DOHH2 (cell line): ENCODE measurements at regions not wholly inside any gene's neighbourhood (a gene's known extent, or its start where the extent isn't known, plus 50 kb on each side); places are given as distances from the start of the nearest gene placed in this dataset.

Experiments
- H3F3A ChIP-seq: fragments of 200-600 bp; sonication (generic), shearing (Covaris generic); 2 replicates; pipeline ENCODE4 v1.6.0; 2016; ENCODE audit warnings: antibody characterized with exemption, mild to moderate bottlenecking; ENCODE audit not compliant: control insufficient read depth, insufficient read depth
- H3K27ac ChIP-seq: fragments of 200-600 bp; sonication (generic); 2 replicates; pipeline ENCODE4 v1.5.1; 2014; ENCODE audit warnings: low read depth, mild to moderate bottlenecking, low read length, moderate library complexity
- H3K27me3 ChIP-seq: fragments of 200-600 bp; sonication (generic); 2 replicates; pipeline ENCODE4 v1.6.1; 2014; ENCODE audit warnings: mild to moderate bottlenecking, low read length, mixed read lengths; ENCODE audit not compliant: control insufficient read depth
- H3K36me3 ChIP-seq: fragments of 200-600 bp; sonication (generic); 2 replicates; pipeline ENCODE4 v1.6.1; 2014; ENCODE audit warnings: mild to moderate bottlenecking, low read length, moderate library complexity, mixed read lengths; ENCODE audit not compliant: control insufficient read depth
- H3K4me1 ChIP-seq: fragments of 200-600 bp; sonication (generic); 2 replicates; pipeline ENCODE4 v1.6.1; 2014; ENCODE audit warnings: mild to moderate bottlenecking, low read length, mixed read lengths; ENCODE audit not compliant: control insufficient read depth
- H3K4me2 ChIP-seq: fragments of 200-600 bp; sonication (generic); 2 replicates; pipeline ENCODE4 v1.6.0; 2014; ENCODE audit warnings: mild to moderate bottlenecking, low read length, moderate library complexity
- H3K4me3 ChIP-seq: fragments of 200-600 bp; sonication (generic); 2 replicates; pipeline ENCODE4 v1.5.1; 2014; ENCODE audit warnings: mild to moderate bottlenecking, low read length, mixed read lengths
- H3K79me2 ChIP-seq: fragments of 200-600 bp; sonication (generic); 2 replicates; pipeline ENCODE4 v1.6.1; 2014; ENCODE audit warnings: mild to moderate bottlenecking, low read length, mixed read lengths; ENCODE audit not compliant: control insufficient read depth
- H3K9me2 ChIP-seq: fragments of 200-600 bp; sonication (generic); replicated peaks from 2 replicates; pipeline ENCODE4 v1.6.1; 2014; ENCODE audit warnings: mild to moderate bottlenecking, low read length, mixed read lengths; ENCODE audit not compliant: control insufficient read depth
- H3K9me3 ChIP-seq: fragments of 200-600 bp; sonication (generic); 2 replicates; pipeline ENCODE4 v1.6.1; 2014; ENCODE audit warnings: antibody characterized with exemption, low read length, mixed read lengths; ENCODE audit not compliant: control insufficient read depth, insufficient read depth
- H4K20me1 ChIP-seq: fragments of 200-600 bp; sonication (generic); 2 replicates; pipeline ENCODE4 v1.6.0; 2014; ENCODE audit warnings: low read depth, mild to moderate bottlenecking, antibody characterized with exemption, low read length, moderate library complexity; ENCODE audit not compliant: control insufficient read depth, insufficient read depth
- CTCF ChIP-seq: fragments of 200-600 bp; sonication (generic); IDR thresholded peaks from one replicate; pipeline ENCODE4 v1.5.1; 2014; ENCODE audit warnings: antibody characterized with exemption, mild to moderate bottlenecking, low read depth, low read length; ENCODE audit not compliant: poor library complexity, severe bottlenecking
- EZH2phosphoT487 ChIP-seq: fragments of 200-600 bp; sonication (generic); IDR thresholded peaks from 2 replicates; pipeline ENCODE4 v1.6.1; 2017; ENCODE audit warnings: borderline replicate concordance, mild to moderate bottlenecking, antibody characterized with exemption, low read length, moderate library complexity, mixed read lengths

- no peaks in the 10 kb centered on the region for H3K36me3 ChIP-seq
- no peak overlapping the region for H3K4me2 ChIP-seq
- no peaks in the 10 kb centered on the region for H3F3A ChIP-seq
- H3K27ac ChIP-seq: no peak overlapping the region
- no peak overlapping the region for H3K4me3 ChIP-seq
- no peaks in the 10 kb centered on the region for H3K9me3 ChIP-seq
- no peaks in the 10 kb centered on the region for H3K9me2 ChIP-seq
- no peak for TF ChIP-seq EZH2phosphoT487
- no peak for TF ChIP-seq CTCF
- H3K27me3 ChIP-seq: no peaks in the 10 kb centered on the region
- H3K79me2 ChIP-seq: no peaks in the 10 kb centered on the region
- no peaks in the 10 kb centered on the region for H3K4me1 ChIP-seq
- H4K20me1 ChIP-seq: no peaks in the 10 kb centered on the region
Measured at GRCh38 chr1:90486996-90487395, 230.1 kb downstream of the BARHL2 start.

GRCh38 chr1:90486134-90486824 lies 230.8 kb downstream of the BARHL2 start:
- Histone ChIP-seq H3K27ac (no peak overlapping the region), H3K9me2 (no peaks in the 10 kb centered on the region; the same call in 1 of the 2 replicates), H3K4me1 (no peaks in the 10 kb centered on the region), H3K79me2 (no peaks in the 10 kb centered on the region), H3K36me3 (no peaks in the 10 kb centered on the region), H3K4me3 (no peak overlapping the region), H3K9me3 (no peaks in the 10 kb centered on the region), H4K20me1 (no peaks in the 10 kb centered on the region), H3F3A (no peaks in the 10 kb centered on the region), H3K27me3 (no peaks in the 10 kb centered on the region), H3K4me2 (no peak overlapping the region)
- no peak for TF ChIP-seq CTCF
- no peak for TF ChIP-seq EZH2phosphoT487

- Histone ChIP-seq H3K79me2 (no peaks in the 10 kb centered on the region), H3K4me2 (no peak overlapping the region), H3K4me1 (no peaks in the 10 kb centered on the region), H3K36me3 (no peaks in the 10 kb centered on the region), H4K20me1 (no peaks in the 10 kb centered on the region), H3K4me3 (no peak overlapping the region), H3F3A (no peaks in the 10 kb centered on the region), H3K27me3 (no peaks in the 10 kb centered on the region), H3K27ac (no peak overlapping the region), H3K9me3 (no peaks in the 10 kb centered on the region), H3K9me2 (no peaks in the 10 kb centered on the region; the same call in 1 of the 2 replicates)
- TF ChIP-seq EZH2phosphoT487 (no peak), CTCF (no peak)
Measured at GRCh38 chr1:90480271-90480835, 236.7 kb downstream of the BARHL2 start.
